Type B pancreatic cell (in vitro differentiated cells): ENCODE measurements at regions not wholly inside any gene's neighbourhood (a gene's known extent, or its start where the extent isn't known, plus 50 kb on each side); places are given as distances from the start of the nearest gene placed in this dataset.
"Not testable (repeated sequence)": the region's sequence is repeated elsewhere in the genome, so short reads cannot be mapped to it uniquely, and the experiment has no call there.

Experiments
- DNase-seq: peaks from one replicate; pipeline ENCODE4 v3.0.0; 2021; ENCODE audit warnings: mixed read lengths; ENCODE audit not compliant: unreplicated experiment; ENCODE audit errors: extremely low spot score
- H3K27ac Mint-ChIP-seq: 2 replicates; pipeline ENCODE4 v1.8.0; 2021; ENCODE audit warnings: mild to moderate bottlenecking, mixed read lengths
- H3K27me3 Mint-ChIP-seq: 2 replicates; pipeline ENCODE4 v1.8.0; 2021; ENCODE audit warnings: mixed read lengths
- H3K36me3 Mint-ChIP-seq: 2 replicates; pipeline ENCODE4 v1.8.0; 2021; ENCODE audit warnings: mixed read lengths
- H3K4me1 Mint-ChIP-seq: one replicate; pipeline ENCODE4 v1.8.0; 2021; ENCODE audit warnings: mixed read lengths; ENCODE audit not compliant: unreplicated experiment
- H3K4me3 Mint-ChIP-seq: 2 replicates; pipeline ENCODE4 v1.8.0; 2021; ENCODE audit warnings: mild to moderate bottlenecking, mixed read lengths
- H3K9me3 Mint-ChIP-seq: 2 replicates; pipeline ENCODE4 v1.8.0; 2021; ENCODE audit warnings: mixed read lengths
- TF ChIP-seq, protein P1 (sequence below): fragments of 200-600 bp; sonication (generic); conservative IDR thresholded peaks from 2 replicates; pipeline ENCODE4 v1.5.0; 2021; ENCODE audit warnings: antibody characterized with exemption, mild to moderate bottlenecking

DNA sequence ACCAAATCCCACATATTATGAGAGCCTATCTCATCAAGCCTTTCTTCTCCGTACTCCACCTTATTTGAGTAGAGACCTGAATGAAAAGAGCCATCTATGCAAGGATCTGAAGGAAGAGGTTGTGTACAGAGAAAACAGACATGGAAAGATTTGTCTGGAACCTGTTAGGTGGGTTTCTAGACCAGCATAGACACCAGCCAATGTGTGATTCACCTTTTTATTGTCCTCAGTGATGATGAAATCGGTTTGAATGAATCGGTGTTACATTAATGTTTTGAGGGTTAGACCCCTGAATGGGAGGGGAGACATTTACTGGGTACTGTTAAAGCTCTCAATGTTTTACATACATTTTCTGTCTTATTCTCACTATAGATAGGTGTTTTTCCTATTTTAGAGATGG, 223.6 kb downstream of the NMUR2 start:
- Mint-ChIP-seq H3K4me3 (no peak overlapping the region), H3K4me1 (peaks cover 4% of the 10 kb centered on the region), H3K27ac (no peak overlapping the region), H3K27me3 (no peaks in the 10 kb centered on the region), H3K9me3 (no peaks in the 10 kb centered on the region), H3K36me3 (no peaks in the 10 kb centered on the region)
- DNase-seq = no peak
- TF ChIP-seq, protein P1, sequence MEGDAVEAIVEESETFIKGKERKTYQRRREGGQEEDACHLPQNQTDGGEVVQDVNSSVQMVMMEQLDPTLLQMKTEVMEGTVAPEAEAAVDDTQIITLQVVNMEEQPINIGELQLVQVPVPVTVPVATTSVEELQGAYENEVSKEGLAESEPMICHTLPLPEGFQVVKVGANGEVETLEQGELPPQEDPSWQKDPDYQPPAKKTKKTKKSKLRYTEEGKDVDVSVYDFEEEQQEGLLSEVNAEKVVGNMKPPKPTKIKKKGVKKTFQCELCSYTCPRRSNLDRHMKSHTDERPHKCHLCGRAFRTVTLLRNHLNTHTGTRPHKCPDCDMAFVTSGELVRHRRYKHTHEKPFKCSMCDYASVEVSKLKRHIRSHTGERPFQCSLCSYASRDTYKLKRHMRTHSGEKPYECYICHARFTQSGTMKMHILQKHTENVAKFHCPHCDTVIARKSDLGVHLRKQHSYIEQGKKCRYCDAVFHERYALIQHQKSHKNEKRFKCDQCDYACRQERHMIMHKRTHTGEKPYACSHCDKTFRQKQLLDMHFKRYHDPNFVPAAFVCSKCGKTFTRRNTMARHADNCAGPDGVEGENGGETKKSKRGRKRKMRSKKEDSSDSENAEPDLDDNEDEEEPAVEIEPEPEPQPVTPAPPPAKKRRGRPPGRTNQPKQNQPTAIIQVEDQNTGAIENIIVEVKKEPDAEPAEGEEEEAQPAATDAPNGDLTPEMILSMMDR = no peak

DNA sequence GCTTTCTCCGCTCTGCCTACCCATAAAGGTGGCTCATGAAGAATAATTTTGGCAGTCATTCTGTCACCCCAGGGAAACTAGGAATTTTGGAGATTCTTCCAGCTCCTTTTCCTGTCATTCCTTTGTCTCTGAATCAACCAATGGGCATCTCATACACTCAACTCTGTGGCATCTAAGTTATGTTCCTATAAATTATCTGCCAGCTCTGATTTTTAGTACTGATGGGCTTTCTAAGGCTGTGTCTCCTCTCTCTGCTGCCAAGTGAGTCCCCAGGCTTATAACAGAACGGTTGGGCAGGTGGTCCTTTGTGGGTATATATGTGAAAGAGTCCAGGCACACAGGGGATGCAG, 226.8 kb downstream of the NMUR2 start:
- Mint-ChIP-seq H3K9me3 (no peaks in the 10 kb centered on the region), H3K4me3 (no peak overlapping the region), H3K27ac (no peak overlapping the region), H3K27me3 (no peaks in the 10 kb centered on the region), H3K36me3 (no peaks in the 10 kb centered on the region), H3K4me1 (no peaks in the 10 kb centered on the region)
- TF ChIP-seq, protein P1 = no peak
- no peak for DNase-seq

DNA sequence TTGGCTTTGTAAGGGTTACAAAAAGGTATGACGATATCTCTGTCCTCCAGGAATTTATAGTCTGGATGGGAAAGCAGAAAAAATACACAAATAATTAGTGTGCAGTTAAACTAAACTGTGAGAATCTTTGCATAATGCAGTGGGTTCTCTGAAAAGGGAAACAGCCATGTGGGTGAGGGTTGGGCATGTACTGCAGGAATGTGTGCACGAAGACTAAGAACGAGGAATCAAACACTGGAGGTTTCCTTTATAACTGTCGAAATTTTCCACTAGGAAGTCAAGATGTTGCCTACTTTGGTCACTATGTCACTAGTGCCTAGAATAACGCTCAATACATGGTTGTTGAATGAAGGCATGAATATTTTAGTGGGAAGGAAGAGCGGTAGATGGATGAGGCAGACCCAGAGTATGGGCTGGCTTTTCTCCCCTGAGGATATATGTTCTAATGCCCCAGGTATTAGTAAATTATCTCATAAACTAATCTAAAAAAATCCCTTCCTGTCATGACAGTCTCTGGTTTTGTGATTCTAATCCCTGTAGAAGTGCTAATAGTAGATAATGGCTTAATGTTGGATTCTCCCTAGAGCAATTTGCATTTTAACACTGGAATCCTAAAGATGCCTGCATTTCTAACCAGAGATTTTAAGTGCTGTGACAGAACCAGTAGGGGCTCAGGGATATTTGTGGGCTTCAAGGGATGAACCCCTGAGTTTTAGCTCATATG, 227.3 kb downstream of the NMUR2 start:
- no peak for DNase-seq
- Mint-ChIP-seq H3K9me3 (no peaks in the 10 kb centered on the region), H3K4me3 (no peak overlapping the region), H3K27me3 (no peaks in the 10 kb centered on the region), H3K4me1 (no peaks in the 10 kb centered on the region), H3K27ac (no peak overlapping the region), H3K36me3 (no peaks in the 10 kb centered on the region)
- TF ChIP-seq, protein P1 = no peak

DNA sequence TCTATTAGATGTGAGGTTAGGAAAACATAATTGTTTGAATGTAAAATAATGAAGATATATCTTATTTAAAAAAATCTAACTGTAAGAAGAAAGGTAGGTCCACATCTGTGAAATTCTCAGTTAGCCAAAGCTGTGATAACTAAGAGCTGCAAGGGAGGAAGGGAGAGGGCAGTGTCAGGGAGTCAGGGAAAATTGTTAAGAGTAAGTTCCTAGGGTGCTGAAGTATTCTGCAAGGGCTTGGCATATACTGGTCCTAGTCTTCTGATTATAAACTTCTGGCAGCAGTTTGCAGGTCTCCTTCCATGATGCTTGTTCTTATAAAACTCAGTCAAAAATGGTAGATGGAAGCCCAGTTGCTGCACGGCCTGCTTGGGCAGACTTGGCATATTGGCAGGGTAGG, 233.2 kb downstream of the NMUR2 start:
- H3K9me3 Mint-ChIP-seq = no peaks in the 10 kb centered on the region
- peaks cover 4% of the 10 kb centered on the region for H3K27me3 Mint-ChIP-seq
- no peak overlapping the region for H3K27ac Mint-ChIP-seq
- no peak for DNase-seq
- no peaks in the 10 kb centered on the region for H3K4me1 Mint-ChIP-seq
- TF ChIP-seq, protein P1 = no peak
- H3K4me3 Mint-ChIP-seq = no peak overlapping the region
- no peaks in the 10 kb centered on the region for H3K36me3 Mint-ChIP-seq

DNA sequence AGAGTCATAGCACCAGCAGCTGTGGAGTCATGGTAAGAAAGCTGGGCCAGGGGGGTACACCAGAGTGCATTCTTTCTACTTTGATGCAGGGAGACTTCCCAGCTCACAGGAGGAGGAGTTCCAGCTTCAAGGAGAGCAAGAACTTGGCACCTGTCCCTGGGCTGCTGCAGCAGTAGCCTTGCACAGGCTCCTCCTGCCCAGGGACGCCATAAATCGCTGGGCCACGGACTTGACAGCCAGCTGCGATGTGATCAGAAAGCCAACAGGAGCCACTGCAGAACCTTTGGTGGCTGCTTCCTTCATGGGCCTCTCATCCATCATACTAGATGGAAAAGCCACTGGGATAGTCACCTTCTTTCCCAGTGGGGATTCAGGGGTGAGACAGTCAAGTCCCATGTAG, 234.7 kb downstream of the NMUR2 start:
- Mint-ChIP-seq H3K36me3 (no peaks in the 10 kb centered on the region), H3K4me3 (no peak overlapping the region), H3K27me3 (peaks cover 4% of the 10 kb centered on the region), H3K4me1 (no peaks in the 10 kb centered on the region), H3K9me3 (no peaks in the 10 kb centered on the region), H3K27ac (no peak overlapping the region)
- TF ChIP-seq, protein P1 = no peak
- DNase-seq = no peak

DNA sequence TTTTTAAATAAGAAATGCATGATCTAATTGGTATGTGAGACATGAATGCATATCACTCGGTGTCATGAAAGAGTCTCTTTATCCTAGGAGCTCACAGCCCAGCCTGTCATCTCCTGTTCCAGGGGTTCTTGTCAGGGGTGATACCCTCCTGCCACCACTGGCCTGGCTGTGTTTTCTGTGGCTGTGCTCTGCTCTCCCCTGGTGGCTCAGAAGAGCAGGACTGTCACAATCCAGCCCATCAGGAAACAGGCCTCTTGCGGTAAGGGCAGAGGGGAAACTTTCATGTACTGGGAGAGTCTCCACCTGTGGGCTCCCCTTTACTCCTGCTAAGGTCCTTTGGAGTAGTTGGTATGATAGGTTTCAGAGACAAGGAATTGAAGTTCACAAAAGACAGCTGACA, 240.2 kb upstream of the GLRA1 start:
- no peak for DNase-seq
- H3K4me1 Mint-ChIP-seq = no peaks in the 10 kb centered on the region
- no peaks in the 10 kb centered on the region for H3K9me3 Mint-ChIP-seq
- TF ChIP-seq, protein P1 = no peak
- no peaks in the 10 kb centered on the region for H3K36me3 Mint-ChIP-seq
- peaks cover 10% of the 10 kb centered on the region for H3K27me3 Mint-ChIP-seq
- H3K4me3 Mint-ChIP-seq = no peak overlapping the region
- no peak overlapping the region for H3K27ac Mint-ChIP-seq

DNA sequence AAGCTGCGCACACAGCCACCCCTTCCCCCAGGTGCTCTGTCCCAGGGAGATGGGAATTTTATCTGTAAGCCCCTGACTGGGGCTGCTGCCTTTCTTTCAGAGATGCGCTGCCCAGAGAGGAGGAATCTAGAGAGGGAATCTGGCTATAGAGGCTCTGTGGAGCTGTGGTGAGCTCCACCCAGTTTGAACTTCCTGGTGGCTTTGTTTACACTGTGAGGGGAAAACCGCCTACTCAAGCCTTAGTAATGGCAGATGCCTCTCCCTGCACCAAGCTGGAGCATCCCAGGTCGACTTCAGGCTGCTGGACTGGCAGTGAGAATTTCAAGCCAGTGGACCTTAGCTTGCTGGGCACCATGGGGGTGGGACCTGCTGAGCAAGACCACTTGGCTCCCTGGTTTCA, 235.2 kb upstream of the GLRA1 start:
- not testable (repeated sequence) for H3K27me3 Mint-ChIP-seq

DNA sequence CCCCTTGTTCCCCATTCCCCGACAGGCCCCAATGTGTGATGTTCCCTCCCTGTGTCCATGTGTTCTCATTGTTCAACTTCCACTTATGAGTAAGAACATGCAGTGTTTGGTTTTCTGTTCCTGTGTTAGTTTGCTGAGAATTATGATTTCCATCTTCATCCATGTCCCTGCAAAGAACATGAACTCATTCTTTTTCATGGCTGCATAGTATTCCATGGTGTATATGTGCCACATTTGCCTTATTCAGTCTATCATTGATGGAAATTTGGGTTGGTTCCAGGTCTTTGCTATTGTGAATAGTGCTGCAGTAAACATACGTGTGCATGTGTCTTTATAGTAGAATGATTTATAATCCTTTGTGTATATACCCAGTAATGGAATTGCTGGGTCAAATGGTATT, 229.8 kb upstream of the GLRA1 start:
- not testable (repeated sequence) for H3K4me3 Mint-ChIP-seq, DNase-seq, H3K4me1 Mint-ChIP-seq, H3K27ac Mint-ChIP-seq, H3K9me3 Mint-ChIP-seq, H3K36me3 Mint-ChIP-seq, H3K27me3 Mint-ChIP-seq

More for the DNA sequence above, 235.2 kb upstream of the GLRA1 start:
- not testable (repeated sequence) for H3K4me3 Mint-ChIP-seq, DNase-seq, H3K27ac Mint-ChIP-seq, H3K4me1 Mint-ChIP-seq, H3K9me3 Mint-ChIP-seq, H3K36me3 Mint-ChIP-seq
